Natural killer cell (primary cell): ENCODE measurements at regions not wholly inside any gene's neighbourhood (a gene's known extent, or its start where the extent isn't known, plus 50 kb on each side); places are given as distances from the start of the nearest gene placed in this dataset.

Source experiments
- ATAC-seq, 3 donors: fragments of 150-1000 bp in 2 of 3; fragments of 200-7000 bp in 1 of 3; cut with Tn5 transposase; 1 replicate in 1 of 3; 2 replicates in 2 of 3; pipeline ENCODE4 v1.10.0; 2021; ENCODE audit warnings: mild to moderate bottlenecking in 2 of 3, moderate library complexity in 2 of 3
- DNase-seq, 2 donors: peaks; one replicate each; pipeline versions ENCODE4 v3.0.0 to v3.0.0-alpha.2; 2013 to 2021; ENCODE audit warnings: mixed read lengths in 1 of 2
- H3K27ac ChIP-seq: one replicate; pipeline ENCODE4 v1.5.1; 2013; ENCODE audit warnings: mild to moderate bottlenecking, low read length
- H3K27me3 ChIP-seq: one replicate; pipeline ENCODE4 v1.6.1; 2013; ENCODE audit warnings: low read length; ENCODE audit not compliant: control insufficient read depth, insufficient read depth
- H3K36me3 ChIP-seq: one replicate; pipeline ENCODE4 v1.6.1; 2013; ENCODE audit warnings: low read length; ENCODE audit not compliant: control insufficient read depth, insufficient read depth
- H3K4me1 ChIP-seq: one replicate; pipeline ENCODE4 v1.6.1; 2013; ENCODE audit warnings: low read length; ENCODE audit not compliant: control insufficient read depth, insufficient read depth
- H3K4me3 ChIP-seq: one replicate; pipeline ENCODE4 v1.5.1; 2013; ENCODE audit warnings: low read length
- H3K9me3 ChIP-seq: one replicate; pipeline ENCODE4 v1.6.1; 2013; ENCODE audit warnings: low read length; ENCODE audit not compliant: control insufficient read depth, insufficient read depth
- H3K27ac Mint-ChIP-seq, 2 donors: one replicate each; pipeline ENCODE4 v1.8.0; 2022; ENCODE audit warnings: mild to moderate bottlenecking in 2 of 2, mixed read lengths in 2 of 2, moderate library complexity in 1 of 2
- H3K27me3 Mint-ChIP-seq, 2 donors: one replicate each; pipeline ENCODE4 v1.8.0; 2022; ENCODE audit warnings: low read depth in 2 of 2, mixed read lengths in 2 of 2
- H3K36me3 Mint-ChIP-seq: one replicate; pipeline ENCODE4 v1.8.0; 2022; ENCODE audit warnings: mixed read lengths
- H3K4me1 Mint-ChIP-seq, 2 donors: one replicate each; pipeline ENCODE4 v1.8.0; 2022; ENCODE audit warnings: mixed read lengths in 2 of 2
- H3K4me3 Mint-ChIP-seq: one replicate; pipeline ENCODE4 v1.8.0; 2022; ENCODE audit warnings: mild to moderate bottlenecking, moderate library complexity, mixed read lengths
- H3K9me3 Mint-ChIP-seq, 2 donors: one replicate each; pipeline ENCODE4 v1.8.0; 2022; ENCODE audit warnings: mixed read lengths in 2 of 2
- WGBS: methylation state at CpG from one replicate; pipeline ENCODE4 v1.1.7; 2013; ENCODE audit warnings: missing lambda C conversion rate; ENCODE audit not compliant: insufficient coverage; 5-methylcytosine and 5-hydroxymethylcytosine counted together
- intact Hi-C: fragments of 100-400 bp; cut with micrococcal nuclease; formaldehyde crosslinking; loops from one replicate; pipeline ENCODE4 v1.14.2; 2022
- TF ChIP-seq, protein P1 (sequence below): fragments of 200-600 bp; IDR thresholded peaks from one replicate; pipeline ENCODE4 v1.8.0; 2022; ENCODE audit warnings: antibody characterized with exemption

- no peaks in the 10 kb centered on the region for H3K27me3 Mint-ChIP-seq
- H3K27me3 ChIP-seq: no peaks in the 10 kb centered on the region
- no peak overlapping the region for H3K4me3 Mint-ChIP-seq
- ATAC-seq: no peak
- H3K36me3 Mint-ChIP-seq: no peaks in the 10 kb centered on the region
- H3K9me3 Mint-ChIP-seq: peaks cover 9 to 10% of the 10 kb centered on the region in 2 donors
- no peaks in the 10 kb centered on the region for H3K4me1 Mint-ChIP-seq
- no peaks in the 10 kb centered on the region for H3K9me3 ChIP-seq
- no peak for DNase-seq
- no peaks in the 10 kb centered on the region for H3K4me1 ChIP-seq
- no peak overlapping the region for H3K27ac ChIP-seq
- H3K4me3 ChIP-seq: no peak overlapping the region
- WGBS: 88% methylated on average over 5 of the region's 5 CpGs
- TF ChIP-seq, protein P1, sequence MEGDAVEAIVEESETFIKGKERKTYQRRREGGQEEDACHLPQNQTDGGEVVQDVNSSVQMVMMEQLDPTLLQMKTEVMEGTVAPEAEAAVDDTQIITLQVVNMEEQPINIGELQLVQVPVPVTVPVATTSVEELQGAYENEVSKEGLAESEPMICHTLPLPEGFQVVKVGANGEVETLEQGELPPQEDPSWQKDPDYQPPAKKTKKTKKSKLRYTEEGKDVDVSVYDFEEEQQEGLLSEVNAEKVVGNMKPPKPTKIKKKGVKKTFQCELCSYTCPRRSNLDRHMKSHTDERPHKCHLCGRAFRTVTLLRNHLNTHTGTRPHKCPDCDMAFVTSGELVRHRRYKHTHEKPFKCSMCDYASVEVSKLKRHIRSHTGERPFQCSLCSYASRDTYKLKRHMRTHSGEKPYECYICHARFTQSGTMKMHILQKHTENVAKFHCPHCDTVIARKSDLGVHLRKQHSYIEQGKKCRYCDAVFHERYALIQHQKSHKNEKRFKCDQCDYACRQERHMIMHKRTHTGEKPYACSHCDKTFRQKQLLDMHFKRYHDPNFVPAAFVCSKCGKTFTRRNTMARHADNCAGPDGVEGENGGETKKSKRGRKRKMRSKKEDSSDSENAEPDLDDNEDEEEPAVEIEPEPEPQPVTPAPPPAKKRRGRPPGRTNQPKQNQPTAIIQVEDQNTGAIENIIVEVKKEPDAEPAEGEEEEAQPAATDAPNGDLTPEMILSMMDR: no peak
- H3K27ac Mint-ChIP-seq: no peak overlapping the region
- no peaks in the 10 kb centered on the region for H3K36me3 ChIP-seq
- intact Hi-C loops: no loop called here
These were observed 2355.5 kb upstream of the AGA start for GRCh38 chr4:179797738-179798137.

- peaks cover 8% of the 10 kb centered on the region for H3K9me3 ChIP-seq
- H3K4me1 Mint-ChIP-seq: no peaks in the 10 kb centered on the region
- intact Hi-C loops: no loop called here
- no peaks in the 10 kb centered on the region for H3K36me3 Mint-ChIP-seq
- no peaks in the 10 kb centered on the region for H3K27me3 Mint-ChIP-seq
- H3K4me3 ChIP-seq: no peak overlapping the region
- H3K36me3 ChIP-seq: no peaks in the 10 kb centered on the region
- TF ChIP-seq, protein P1: no peak
- no peak overlapping the region for H3K27ac Mint-ChIP-seq
- WGBS: no CpG with 5 or more reads among the region's 1 CpG
- no peaks in the 10 kb centered on the region for H3K27me3 ChIP-seq
- no peak for ATAC-seq
- peaks cover 13 to 22% of the 10 kb centered on the region in 2 donors for H3K9me3 Mint-ChIP-seq
- no peaks in the 10 kb centered on the region for H3K4me1 ChIP-seq
- DNase-seq: no peak
- H3K27ac ChIP-seq: no peak overlapping the region
- H3K4me3 Mint-ChIP-seq: no peak overlapping the region
These were observed 2361.6 kb upstream of the AGA start for GRCh38 chr4:179803857-179804256.

DNA sequence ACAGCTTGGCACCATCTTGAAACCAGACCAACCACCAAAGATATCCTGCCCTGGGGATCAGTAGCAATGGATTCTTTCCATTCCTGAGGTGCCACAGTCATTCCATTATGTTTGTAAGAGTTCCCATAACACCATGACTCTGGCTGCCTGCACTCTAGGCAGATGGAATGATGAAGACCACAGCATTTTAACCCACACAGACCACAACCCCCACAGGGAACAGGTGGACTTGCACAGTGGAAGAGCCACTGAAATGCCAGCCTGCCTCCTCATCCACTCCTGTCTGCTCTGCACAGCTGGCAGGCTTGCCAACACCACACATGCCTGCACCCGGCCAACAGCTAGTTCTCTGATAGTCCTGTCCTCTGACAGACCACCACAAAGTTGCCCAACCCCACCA lies 2362.2 kb upstream of the AGA start:
- Mint-ChIP-seq H3K4me3 (no peak overlapping the region), H3K36me3 (no peaks in the 10 kb centered on the region), H3K9me3 (peaks cover 18 to 22% of the 10 kb centered on the region in 2 donors), H3K27me3 (no peaks in the 10 kb centered on the region), H3K27ac (no peak overlapping the region), H3K4me1 (no peaks in the 10 kb centered on the region)
- Histone ChIP-seq H3K4me1 (no peaks in the 10 kb centered on the region), H3K9me3 (peaks cover 8% of the 10 kb centered on the region), H3K4me3 (no peak overlapping the region), H3K27me3 (no peaks in the 10 kb centered on the region), H3K36me3 (no peaks in the 10 kb centered on the region), H3K27ac (no peak overlapping the region)
- WGBS: 73% methylated on average over 1 of the region's 1 CpG
- ATAC-seq: no peak
- no peak for DNase-seq
- TF ChIP-seq, protein P1: no peak
- intact Hi-C loops: no loop called here

DNA sequence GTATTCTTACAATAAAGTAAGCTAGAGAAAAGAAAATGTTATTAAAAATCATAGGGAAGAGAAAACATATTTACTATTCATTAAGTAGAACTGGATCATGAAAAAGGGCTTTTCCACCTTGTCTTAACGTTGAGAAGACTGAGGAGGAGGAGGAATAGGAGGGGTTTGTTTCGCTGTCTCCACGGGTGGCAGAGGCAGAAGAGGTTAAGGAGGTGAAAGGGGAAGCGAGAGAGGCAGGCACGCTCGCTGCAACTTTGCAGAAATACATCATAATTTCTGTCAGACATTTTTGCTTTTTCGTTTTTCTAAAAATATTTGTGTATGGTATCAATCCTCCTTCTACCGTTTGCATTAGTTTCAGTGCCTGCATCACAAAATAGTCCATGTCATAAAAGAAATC lies 2375.1 kb upstream of the AGA start:
- intact Hi-C loops: no loop called here
- Histone ChIP-seq H3K4me3 (no peak overlapping the region), H3K27me3 (no peaks in the 10 kb centered on the region), H3K4me1 (no peaks in the 10 kb centered on the region), H3K27ac (no peak overlapping the region), H3K9me3 (peaks cover 3% of the 10 kb centered on the region), H3K36me3 (no peaks in the 10 kb centered on the region)
- no peak overlapping the region for H3K27ac Mint-ChIP-seq
- H3K9me3 Mint-ChIP-seq: peaks cover 11 to 30% of the 10 kb centered on the region in 2 donors
- no peaks in the 10 kb centered on the region for H3K36me3 Mint-ChIP-seq
- no peak overlapping the region for H3K4me3 Mint-ChIP-seq
- H3K4me1 Mint-ChIP-seq: no peaks in the 10 kb centered on the region
- WGBS: 67% methylated on average over 7 of the region's 8 CpGs
- TF ChIP-seq, protein P1: no peak
- H3K27me3 Mint-ChIP-seq: no peaks in the 10 kb centered on the region
- no peak for ATAC-seq
- no peak for DNase-seq
